BE2C (cell line): ENCODE measurements at regions not wholly inside any gene's neighbourhood (a gene's known extent, or its start where the extent isn't known, plus 50 kb on each side); places are given as distances from the start of the nearest gene placed in this dataset.

Source experiments
- DNase-seq: peaks from one replicate; pipeline ENCODE4 v3.0.0-alpha.2; 2020
- H3K27me3 ChIP-seq: fragments of 250-450 bp; sonication (Bioruptor Pico); 2 replicates; pipeline ENCODE4 v1.5.1; 2020; ENCODE audit warnings: mild to moderate bottlenecking
- H3K36me3 ChIP-seq: fragments of 250-450 bp; sonication (Bioruptor Pico); 2 replicates; pipeline ENCODE4 v1.5.1; 2020; ENCODE audit warnings: mild to moderate bottlenecking
- H3K4me1 ChIP-seq: fragments of 250-450 bp; sonication (Bioruptor Pico); 2 replicates; pipeline ENCODE4 v1.5.1; 2020
- H3K4me3 ChIP-seq: 2 replicates; pipeline ENCODE4 v1.5.1; 2011; ENCODE audit warnings: low read depth, low read length
- H3K9me3 ChIP-seq: fragments of 250-450 bp; sonication (Bioruptor Pico); 2 replicates; pipeline ENCODE4 v1.5.1; 2020
- CTCF ChIP-seq: IDR thresholded peaks from 2 replicates; pipeline ENCODE4 v1.5.1; 2012; ENCODE audit warnings: mild to moderate bottlenecking, low read depth, low read length

GRCh38 chr6:9563568-9563967 lies 851.3 kb downstream of the TFAP2A start:
- Histone ChIP-seq H3K4me1 (no peaks in the 10 kb centered on the region), H3K9me3 (no peaks in the 10 kb centered on the region), H3K27me3 (no peaks in the 10 kb centered on the region), H3K4me3 (no peak overlapping the region), H3K36me3 (no peaks in the 10 kb centered on the region)
- no peak for TF ChIP-seq CTCF
- no peak for DNase-seq

DNA sequence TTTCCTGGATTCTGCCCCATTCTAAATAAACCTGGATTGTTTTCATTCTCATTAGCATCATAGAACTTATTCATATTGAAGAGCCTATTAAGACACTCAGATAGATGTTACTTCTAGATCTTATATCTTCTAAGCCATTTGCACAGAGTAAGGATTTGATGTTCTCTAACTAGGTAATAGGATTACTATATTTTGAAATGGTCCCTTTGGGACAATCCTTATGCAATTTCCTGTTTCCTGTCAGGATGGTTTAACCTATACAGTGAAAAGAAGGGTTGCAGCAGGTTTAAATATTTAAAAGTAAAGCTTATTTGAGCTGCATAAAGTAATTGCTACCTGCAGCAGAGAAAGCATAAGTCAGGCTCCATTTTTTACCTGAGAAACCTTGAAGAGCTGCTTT lies 860.1 kb downstream of the TFAP2A start:
- Histone ChIP-seq H3K27me3 (no peaks in the 10 kb centered on the region), H3K4me3 (no peak overlapping the region), H3K36me3 (no peaks in the 10 kb centered on the region), H3K4me1 (no peaks in the 10 kb centered on the region), H3K9me3 (peaks cover 3% of the 10 kb centered on the region)
- DNase-seq: no peak
- no peak for TF ChIP-seq CTCF

- no peaks in the 10 kb centered on the region for H3K36me3 ChIP-seq
- H3K9me3 ChIP-seq: peaks cover 3% of the 10 kb centered on the region
- no peaks in the 10 kb centered on the region for H3K27me3 ChIP-seq
- no peaks in the 10 kb centered on the region for H3K4me1 ChIP-seq
- H3K4me3 ChIP-seq: no peak overlapping the region
- no peak for DNase-seq
- TF ChIP-seq CTCF: no peak
These were observed 860.6 kb downstream of the TFAP2A start for GRCh38 chr6:9554323-9554722.

DNA sequence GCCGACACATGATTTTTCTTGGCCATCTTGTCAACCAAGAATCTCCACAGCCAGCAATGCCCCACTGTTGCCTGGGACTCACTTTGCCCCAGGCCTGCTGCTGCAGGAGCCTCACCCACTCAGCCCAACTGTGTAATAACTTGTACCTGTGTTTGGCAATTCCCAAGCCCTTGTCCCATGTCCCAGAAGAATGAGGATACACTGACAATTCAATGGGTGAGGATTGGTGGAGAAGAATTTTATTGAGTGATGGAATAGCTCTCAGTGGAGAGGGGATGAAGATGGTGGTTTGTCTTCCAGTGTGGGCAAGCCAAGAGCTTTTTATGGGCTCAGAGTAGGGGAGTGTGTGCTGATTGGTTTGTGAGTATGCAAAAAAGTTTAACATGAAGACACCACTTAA lies 861.9 kb downstream of the TFAP2A start:
- TF ChIP-seq CTCF: no peak
- Histone ChIP-seq H3K4me3 (no peak overlapping the region), H3K27me3 (no peaks in the 10 kb centered on the region), H3K36me3 (no peaks in the 10 kb centered on the region), H3K9me3 (peaks cover 3% of the 10 kb centered on the region), H3K4me1 (no peaks in the 10 kb centered on the region)
- no peak for DNase-seq

DNA sequence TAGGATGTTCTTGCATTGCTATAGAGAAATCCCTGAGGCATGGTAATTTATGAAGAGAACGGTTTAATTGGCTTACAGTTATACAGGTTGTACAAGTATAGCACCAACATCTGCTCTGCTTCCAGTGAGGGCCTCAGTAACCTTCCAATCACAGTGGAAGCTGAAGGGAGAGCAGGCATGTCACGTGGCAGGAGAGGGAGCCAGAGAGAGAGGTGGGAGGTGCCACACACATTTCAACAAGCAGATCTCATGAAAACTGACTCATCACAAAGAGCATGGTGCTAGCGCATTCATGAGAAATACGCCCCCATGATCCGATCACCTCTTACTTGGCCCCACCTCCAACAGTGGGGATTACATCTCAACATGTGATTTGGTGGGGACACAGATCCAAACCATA lies 871.2 kb downstream of the TFAP2A start:
- no peak overlapping the region for H3K4me3 ChIP-seq
- TF ChIP-seq CTCF: no peak
- H3K36me3 ChIP-seq: no peaks in the 10 kb centered on the region
- no peaks in the 10 kb centered on the region for H3K4me1 ChIP-seq
- no peaks in the 10 kb centered on the region for H3K27me3 ChIP-seq
- H3K9me3 ChIP-seq: no peaks in the 10 kb centered on the region
- DNase-seq: no peak

DNA sequence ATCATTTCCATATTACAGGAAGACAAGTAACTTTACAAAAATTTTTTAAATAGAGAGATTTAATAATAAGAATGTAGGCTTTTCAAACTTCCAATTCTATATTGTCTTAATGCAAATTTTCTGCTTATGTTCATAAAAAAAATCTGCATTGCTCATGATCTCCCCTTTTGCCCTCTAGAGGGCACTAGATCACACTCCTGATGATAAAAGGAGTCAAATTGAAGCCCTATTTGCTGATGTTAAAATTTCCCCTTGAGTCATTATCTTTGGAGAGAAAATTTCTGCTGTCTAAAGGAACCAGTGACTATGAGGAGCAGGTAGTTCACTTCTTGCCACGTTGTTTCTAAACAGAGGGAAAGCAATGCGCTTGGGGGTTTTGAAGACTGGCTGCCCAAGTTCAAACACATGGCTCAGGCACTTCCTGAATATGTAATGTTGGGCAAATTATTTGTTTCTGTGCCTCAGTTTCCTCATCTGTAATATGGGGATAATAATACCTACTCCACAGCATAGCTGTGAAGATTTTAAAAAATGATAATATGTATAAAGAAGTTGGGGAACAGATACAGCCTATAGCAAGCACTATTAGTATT lies 874.2 kb downstream of the TFAP2A start:
- Histone ChIP-seq H3K4me1 (no peaks in the 10 kb centered on the region), H3K4me3 (no peak overlapping the region), H3K9me3 (no peaks in the 10 kb centered on the region), H3K27me3 (no peaks in the 10 kb centered on the region), H3K36me3 (no peaks in the 10 kb centered on the region)
- peak; percentile 68 for TF ChIP-seq CTCF
- no peak for DNase-seq
